ENCODE measurements at regions not wholly inside any gene's neighbourhood (a gene's known extent, or its start where the extent isn't known, plus 50 kb on each side); places are given as distances from the start of the nearest gene placed in this dataset.

- DNase-seq (ENCODE audit: low read depth), result no peak
- no peak overlapping the region for H3K4me3 ChIP-seq (ENCODE audit: low read depth, low read length)
- no peak for TF ChIP-seq CTCF (conservative IDR thresholded peaks at IDR 0.05; ENCODE audit: low read depth, low read length)
These were observed 1602.1 kb upstream of the TMEFF2 start for GRCh38 chr2:193796847-193797246.

- TF ChIP-seq CTCF (conservative IDR thresholded peaks at IDR 0.05; ENCODE audit: low read depth, low read length), result no peak
- DNase-seq (ENCODE audit: low read depth), result peak; percentile 59
- no peak overlapping the region for H3K4me3 ChIP-seq (ENCODE audit: low read depth, low read length)
These were observed 1599.2 kb upstream of the TMEFF2 start for GRCh38 chr2:193793914-193794313.

GRCh38 chr2:193783681-193784080 lies 1588.9 kb upstream of the TMEFF2 start:
- peak; percentile 70 for DNase-seq (ENCODE audit: low read depth)
- no peak overlapping the region for H3K4me3 ChIP-seq (ENCODE audit: low read depth, low read length)
- no peak for TF ChIP-seq CTCF (conservative IDR thresholded peaks at IDR 0.05; ENCODE audit: low read depth, low read length)

GRCh38 chr2:193778293-193778692 lies 1583.6 kb upstream of the TMEFF2 start:
- no peak for TF ChIP-seq CTCF (conservative IDR thresholded peaks at IDR 0.05; ENCODE audit: low read depth, low read length)

GRCh38 chr2:193776988-193777387 lies 1582.3 kb upstream of the TMEFF2 start:
- no peak for DNase-seq (ENCODE audit: low read depth)
- H3K4me3 ChIP-seq (ENCODE audit: low read depth, low read length), result no peak overlapping the region
- no peak for TF ChIP-seq CTCF (conservative IDR thresholded peaks at IDR 0.05; ENCODE audit: low read depth, low read length)

More at GRCh38 chr2:193778293-193778692, 1583.6 kb upstream of the TMEFF2 start:
- no peak overlapping the region for H3K4me3 ChIP-seq (ENCODE audit: low read depth, low read length)
- DNase-seq (ENCODE audit: low read depth), result no peak

GRCh38 chr2:193774166-193774565 lies 1579.4 kb upstream of the TMEFF2 start:
- H3K4me3 ChIP-seq (ENCODE audit: low read depth, low read length), result no peak overlapping the region
- no peak for DNase-seq (ENCODE audit: low read depth)
- no peak for TF ChIP-seq CTCF (conservative IDR thresholded peaks at IDR 0.05; ENCODE audit: low read depth, low read length)

- no peak for DNase-seq (ENCODE audit: low read depth)
- TF ChIP-seq CTCF (conservative IDR thresholded peaks at IDR 0.05; ENCODE audit: low read depth, low read length), result no peak
- H3K4me3 ChIP-seq (ENCODE audit: low read depth, low read length), result no peak overlapping the region
These were observed 1556.6 kb upstream of the TMEFF2 start for GRCh38 chr2:193751299-193751698.

Data from choroid plexus epithelial cell (primary cell).